Pancreas (tissue), 10 donors: ENCODE measurements at regions not wholly inside any gene's neighbourhood (a gene's known extent, or its start where the extent isn't known, plus 50 kb on each side); places are given as distances from the start of the nearest gene placed in this dataset.

Source experiments
- ATAC-seq, 4 donors: fragments of 200-7000 bp; cut with Tn5 transposase; one replicate each; pipeline versions ENCODE4 v1.8.0 to v1.9.1; 2020; ENCODE audit warnings: mild to moderate bottlenecking in 4 of 4, moderate library complexity in 4 of 4
- DNase-seq, 6 donors: peaks; one replicate each; pipeline ENCODE4 v3.0.0-alpha.2; 2020
- FAIRE-seq: peaks from 2 replicates; lab custom pipeline; 2012; peaks lifted over from hg19 to GRCh38; lab: Jason Lieb, UNC
- H3K27ac ChIP-seq, 4 donors: fragments of 200-600 bp; sonication (generic); 1 replicate in 3 of 4; 2 replicates in 1 of 4; pipeline versions ENCODE4 v1.5.0 to v1.8.0; 2020
- H3K27me3 ChIP-seq, 4 donors: fragments of 200-600 bp; one replicate each; pipeline ENCODE4 v1.8.0; 2021
- H3K36me3 ChIP-seq, 3 donors: fragments of 200-600 bp; sonication (generic) in 1 of 3; one replicate each; pipeline versions ENCODE4 v1.5.0 to v1.8.0; 2020 to 2021
- H3K4me1 ChIP-seq, 3 donors: fragments of 200-600 bp; one replicate each; pipeline ENCODE4 v1.8.0; 2021
- H3K4me3 ChIP-seq, 4 donors: fragments of 200-600 bp; sonication (generic) in 2 of 4; one replicate each; pipeline versions ENCODE4 v1.5.0 to v1.8.0; 2020 to 2021
- H3K9me3 ChIP-seq, 4 donors: fragments of 200-600 bp; one replicate each; pipeline ENCODE4 v1.8.0; 2021
- CTCF ChIP-seq, 4 donors: fragments of 200-600 bp; sonication (generic) in 3 of 4; IDR thresholded peaks; one replicate each; pipeline versions ENCODE4 v1.5.0 to v1.8.0; 2021; ENCODE audit warnings: antibody characterized with exemption in 4 of 4
- WGBS, 2 donors: extraction: QIAGEN DNeasy Blood & Tissue Kit; methylation state at CpG; one replicate each; pipeline ENCODE4 v1.1.7; 2013; 5-methylcytosine and 5-hydroxymethylcytosine counted together
- intact Hi-C, 3 donors: fragments of 100-400 bp; cut with DNase I; formaldehyde crosslinking; loops; one replicate each; pipeline versions ENCODE4 v1.11.1 to v1.14.2; 2022
- donor health status: healthy with polysubstance abuse.
- donor health status: DM: no; HTN: no; CAD: no; lungs with moderate emphysema.
- donor health status: DM: no; HTN: no; CAD: no.
- donor health status: control.
- donor health status: control.
- donor health status: Bipolar disorder and iron deficiency.
- donor health status: DM: yes; HTN: yes; CAD: no.
- donor health status: DM: no; HTN: no; CAD: no.
- donor health status: DM: no; HTN: no; CAD: no.
- donor health status: DM: yes; HTN: yes; CAD: no.

GRCh38 chr11:44457862-44458261 lies 107.6 kb upstream of the CD82 start:
- no peaks in the 10 kb centered on the region for H3K36me3 ChIP-seq
- ATAC-seq (no peak), DNase-seq (no peak), FAIRE-seq (no peak)
- intact Hi-C loops: no loop called here
- no peak for TF ChIP-seq CTCF (IDR thresholded peaks at IDR 0.05)
- no peaks in the 10 kb centered on the region for H3K27me3 ChIP-seq
- no peaks in the 10 kb centered on the region for H3K4me1 ChIP-seq
- no peak overlapping the region for H3K27ac ChIP-seq
- no peaks in the 10 kb centered on the region for H3K9me3 ChIP-seq
- H3K4me3 ChIP-seq: no peak overlapping the region

- DNase-seq (no peak), FAIRE-seq (no peak), ATAC-seq (no peak)
- no peak for TF ChIP-seq CTCF (IDR thresholded peaks at IDR 0.05)
- Histone ChIP-seq H3K27ac (no peak overlapping the region), H3K4me1 (no peaks in the 10 kb centered on the region), H3K36me3 (no peaks in the 10 kb centered on the region), H3K9me3 (no peaks in the 10 kb centered on the region), H3K4me3 (no peak overlapping the region), H3K27me3 (no peaks in the 10 kb centered on the region)
- WGBS, 2 donors: 81% methylated on average over 4 to 5 of the region's 5 CpGs
- intact Hi-C loops: no loop called here
Measured at GRCh38 chr11:44463751-44464150, 101.7 kb upstream of the CD82 start.

GRCh38 chr11:44464741-44465140 lies 100.7 kb upstream of the CD82 start:
- intact Hi-C loops: no loop called here
- ATAC-seq: no peak
- no peaks in the 10 kb centered on the region for H3K4me1 ChIP-seq
- no peak for FAIRE-seq
- 73 to 89% methylated on average over 1 of the region's 1 CpG for WGBS, 2 donors
- no peaks in the 10 kb centered on the region for H3K36me3 ChIP-seq
- TF ChIP-seq CTCF (IDR thresholded peaks at IDR 0.05): no peak
- no peak for DNase-seq
- no peak overlapping the region for H3K4me3 ChIP-seq
- H3K27ac ChIP-seq: no peak overlapping the region
- no peaks in the 10 kb centered on the region for H3K9me3 ChIP-seq
- H3K27me3 ChIP-seq: no peaks in the 10 kb centered on the region

GRCh38 chr11:44466531-44467205 lies 98.8 kb upstream of the CD82 start:
- Histone ChIP-seq H3K36me3 (no peaks in the 10 kb centered on the region), H3K4me1 (no peaks in the 10 kb centered on the region), H3K9me3 (no peaks in the 10 kb centered on the region), H3K27me3 (no peaks in the 10 kb centered on the region), H3K4me3 (no peak overlapping the region), H3K27ac (no peak overlapping the region)
- no peak for FAIRE-seq
- WGBS, 2 donors: 71 to 74% methylated on average over 24 of the region's 24 CpGs
- TF ChIP-seq CTCF (IDR thresholded peaks at IDR 0.05): no peak
- no peak for ATAC-seq
- intact Hi-C loops: no loop called here
- DNase-seq: no peak

- no peak for FAIRE-seq
- Histone ChIP-seq H3K36me3 (no peaks in the 10 kb centered on the region), H3K27me3 (no peaks in the 10 kb centered on the region), H3K4me1 (no peaks in the 10 kb centered on the region), H3K4me3 (no peak overlapping the region), H3K27ac (no peak overlapping the region), H3K9me3 (no peaks in the 10 kb centered on the region)
- ATAC-seq: no peak
- no peak for TF ChIP-seq CTCF (IDR thresholded peaks at IDR 0.05)
- no peak for DNase-seq
- WGBS, 2 donors: 86 to 87% methylated on average over 1 of the region's 1 CpG
- intact Hi-C loops: no loop called here
Measured at GRCh38 chr11:44467413-44467812, 98.0 kb upstream of the CD82 start.
